Hematopoietic multipotent progenitor cell treated with erythropoietin and hydrocortisone succinate and interleukin-3 and kit ligand, for 15 days (in vitro differentiated cells): ENCODE measurements at regions not wholly inside any gene's neighbourhood (a gene's known extent, or its start where the extent isn't known, plus 50 kb on each side); places are given as distances from the start of the nearest gene placed in this dataset.

Experiments
- DNase-seq: peaks from one replicate; pipeline ENCODE4 v3.0.0-alpha.2; 2015; ENCODE audit warnings: low spot score

DNA sequence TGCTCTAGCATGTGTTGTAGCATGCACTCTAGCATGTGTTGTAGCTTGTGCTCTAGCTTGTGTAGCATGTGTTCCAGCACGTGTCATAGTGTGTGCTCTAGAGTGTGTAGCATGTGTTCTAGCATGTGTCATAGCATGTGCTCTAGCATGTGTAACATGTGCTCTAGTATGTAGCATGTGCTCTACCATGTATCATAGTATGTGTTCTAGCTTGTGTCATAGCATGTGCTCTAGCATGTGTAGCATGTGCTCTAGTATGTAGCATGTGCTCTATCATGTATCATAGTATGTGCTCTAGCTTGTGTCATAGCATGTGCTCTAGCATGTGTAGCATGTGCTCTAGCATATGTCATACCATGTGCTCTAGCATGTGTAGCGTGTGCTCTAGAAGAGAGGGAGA is 255.3 kb downstream of the ICE1 start:
- no peak for DNase-seq

GRCh38 chr5:5676218-5676617 is 253.7 kb downstream of the ICE1 start:
- DNase-seq: no peak

GRCh38 chr5:5675511-5675910 is 253.0 kb downstream of the ICE1 start:
- no peak for DNase-seq

GRCh38 chr5:5671823-5672222 is 249.3 kb downstream of the ICE1 start:
- DNase-seq: no peak

DNA sequence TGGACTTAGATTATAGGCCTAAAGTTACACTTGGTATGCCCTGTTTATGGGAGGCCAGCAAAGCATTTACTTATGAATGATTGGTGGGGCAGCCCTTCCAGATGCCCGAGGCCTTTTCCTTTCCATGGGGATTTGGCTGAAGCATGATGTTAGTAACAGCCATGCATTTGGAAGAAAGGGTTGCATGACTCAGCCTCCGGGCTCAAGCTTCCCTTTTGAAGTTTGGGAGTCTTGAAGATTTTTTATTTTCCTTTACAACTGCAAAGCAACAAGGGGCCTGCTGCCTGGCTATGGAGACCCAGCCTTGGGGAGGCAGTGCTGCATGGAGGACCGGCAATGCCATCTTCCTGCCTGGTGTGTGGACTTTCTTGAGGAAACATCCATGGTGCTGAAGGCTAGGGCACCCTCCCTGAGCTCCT is 244.7 kb downstream of the ICE1 start:
- no peak for DNase-seq

DNA sequence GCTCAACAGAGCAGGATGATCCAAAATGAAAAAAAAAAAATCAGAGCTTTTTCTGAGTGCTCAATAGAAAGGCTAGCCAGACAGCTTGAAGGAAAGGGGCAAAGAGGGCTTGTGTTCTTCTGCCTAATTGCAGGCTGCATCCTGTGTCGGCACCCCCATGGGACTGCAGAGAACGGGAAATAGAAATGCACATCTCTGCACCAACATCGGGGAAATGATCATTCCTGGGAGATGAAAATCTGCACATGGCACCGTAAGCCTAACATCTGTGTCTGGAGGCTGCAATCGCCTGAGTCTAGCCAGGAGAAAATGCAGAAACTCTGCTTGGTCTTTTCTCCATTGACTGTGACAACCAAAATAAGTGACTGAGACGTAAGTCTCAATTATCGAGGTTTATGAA is 243.9 kb downstream of the ICE1 start:
- no peak for DNase-seq

DNA sequence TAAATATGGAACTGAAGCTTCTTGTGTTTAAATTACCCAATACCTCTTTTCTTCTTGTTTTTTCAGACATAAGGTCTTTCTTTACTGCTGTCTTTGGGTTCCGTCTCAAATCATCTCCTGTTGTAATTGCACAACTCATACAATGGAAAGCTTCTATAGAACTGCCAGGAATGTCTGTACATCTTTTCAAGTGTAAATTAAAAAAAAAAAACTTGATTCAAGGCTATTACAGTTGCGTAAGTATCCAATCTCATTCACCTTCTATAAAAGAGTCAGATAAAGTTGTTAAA is 243.5 kb downstream of the ICE1 start:
- no peak for DNase-seq

DNA sequence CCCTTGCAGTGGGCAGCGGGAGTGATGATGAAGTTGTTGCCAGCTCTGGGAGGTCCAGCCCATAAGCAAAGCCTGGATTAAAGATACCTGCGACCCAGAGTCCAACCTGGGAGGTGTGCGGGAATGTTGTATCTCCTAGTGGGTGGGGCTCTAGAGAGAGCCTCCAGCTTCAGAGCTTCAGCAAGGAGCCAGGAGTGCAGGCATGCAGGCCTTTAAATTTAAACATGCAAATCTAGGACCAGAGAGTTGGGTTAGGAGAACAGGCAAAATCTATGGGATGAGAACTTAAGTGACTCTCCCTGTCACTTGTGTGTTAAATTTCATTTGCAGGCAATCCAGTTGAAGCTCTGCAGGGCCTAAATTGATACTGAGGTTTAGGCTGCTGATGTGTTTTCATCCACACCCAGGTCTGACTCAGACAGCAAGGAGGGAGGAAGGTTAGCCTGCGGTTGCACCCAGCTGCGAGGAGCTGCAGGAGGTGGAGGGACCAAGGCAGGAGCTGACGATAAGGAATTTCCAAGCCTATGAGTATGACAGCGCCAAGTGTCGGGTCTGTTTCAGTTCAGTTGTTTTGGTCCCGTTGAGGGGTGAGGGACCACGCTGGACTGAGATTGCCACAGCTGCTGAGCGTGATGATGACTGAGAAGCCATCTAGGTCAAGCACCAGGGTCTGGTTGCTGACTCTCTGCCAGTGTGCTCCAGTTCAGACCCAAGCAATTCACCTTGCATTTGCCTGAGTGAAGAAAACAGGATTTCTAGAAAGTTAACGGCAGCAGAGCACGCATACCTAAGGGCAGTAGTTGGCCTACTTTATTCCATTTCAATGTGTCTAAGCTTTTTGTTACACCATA is 243.0 kb downstream of the ICE1 start:
- DNase-seq: no peak

DNA sequence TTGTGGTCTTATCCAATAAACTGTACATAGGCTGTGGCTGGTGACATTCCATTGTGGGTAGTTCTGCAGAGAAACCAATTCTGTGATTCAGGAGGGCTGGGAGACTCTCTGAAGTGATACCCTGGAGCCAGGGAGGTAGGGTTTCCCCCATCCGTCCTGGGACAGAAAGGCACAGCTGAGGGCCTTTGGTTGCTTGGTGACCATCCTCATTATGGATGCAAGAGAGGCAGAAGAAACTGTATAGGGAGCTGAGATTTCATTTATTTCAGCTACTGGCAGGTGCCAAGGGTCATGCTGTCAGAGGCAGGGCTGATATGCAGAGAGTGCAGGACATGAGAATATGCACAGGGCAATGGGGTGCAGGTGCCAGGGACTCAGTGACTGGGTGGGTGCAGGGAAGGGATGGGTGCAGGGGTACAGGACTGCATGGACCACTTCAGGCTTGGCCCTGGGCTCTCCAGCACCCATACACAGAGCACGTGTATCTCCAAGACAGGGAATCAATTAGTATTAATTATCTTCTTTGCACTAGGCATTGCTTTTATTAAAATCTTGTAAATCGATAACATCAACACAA is 236.5 kb downstream of the ICE1 start:
- DNase-seq: no peak

- no peak for DNase-seq
Measured at GRCh38 chr5:5658226-5658625, 235.7 kb downstream of the ICE1 start.

- no peak for DNase-seq
Measured at GRCh38 chr5:5652181-5652580, 229.7 kb downstream of the ICE1 start.

- DNase-seq: no peak
Measured at GRCh38 chr5:5650949-5651348, 228.5 kb downstream of the ICE1 start.

DNA sequence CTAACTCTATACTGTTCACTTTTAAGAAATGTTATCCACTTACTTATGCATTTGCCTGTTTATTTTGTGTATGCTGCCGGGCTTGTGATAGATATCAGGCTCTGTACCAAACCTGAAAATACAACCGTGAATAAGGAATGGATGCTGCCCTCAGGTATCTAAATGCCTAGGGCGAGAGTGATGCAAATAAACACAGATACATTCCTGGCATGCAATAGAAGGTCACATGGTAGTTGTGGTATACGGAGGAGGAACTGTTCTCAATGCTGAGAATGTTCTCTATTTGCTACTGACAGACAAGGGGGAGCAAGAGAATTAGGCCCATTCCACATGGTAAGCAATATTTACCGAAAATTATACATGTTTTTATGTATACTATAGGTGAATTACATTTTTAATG is 227.8 kb downstream of the ICE1 start:
- no peak for DNase-seq

DNA sequence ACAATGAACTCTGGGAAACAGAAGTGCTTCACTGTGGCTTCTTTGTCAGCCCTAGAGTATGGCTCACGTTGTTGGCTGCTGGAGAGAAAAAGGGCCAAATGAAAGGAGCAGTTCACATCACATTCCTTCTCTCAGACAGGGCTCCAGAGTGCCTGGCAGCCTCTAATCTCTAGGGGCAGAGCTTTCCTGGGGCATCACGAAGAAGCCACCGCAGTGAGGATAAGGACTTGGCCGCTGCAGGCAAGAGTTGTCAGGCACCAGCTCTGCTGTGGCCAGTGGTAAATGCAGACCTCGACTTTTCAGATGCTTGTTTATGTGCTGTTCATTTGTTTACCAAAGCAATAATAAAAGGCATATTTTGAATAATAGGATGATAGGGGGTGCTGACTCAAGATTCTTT is 227.2 kb downstream of the ICE1 start:
- DNase-seq: no peak

DNA sequence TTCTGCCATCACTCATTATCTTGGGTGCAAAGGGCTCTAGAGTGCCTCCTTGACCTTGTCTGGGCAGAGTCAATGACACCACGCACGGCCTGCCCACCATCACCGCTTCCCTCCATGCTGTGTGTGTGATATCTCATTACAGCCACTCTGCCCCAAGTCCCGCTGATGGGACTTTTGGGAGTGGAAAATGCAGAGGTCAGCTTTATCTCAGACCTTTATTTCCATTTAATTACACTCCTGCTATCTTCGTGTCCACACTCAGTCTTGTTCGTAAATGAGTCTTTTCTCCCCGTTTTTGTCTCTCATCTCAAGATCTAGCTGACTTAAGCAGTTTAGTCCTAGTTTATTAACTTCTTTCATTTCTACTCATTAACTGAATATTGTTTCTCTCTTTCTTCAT is 226.2 kb downstream of the ICE1 start:
- DNase-seq: no peak

DNA sequence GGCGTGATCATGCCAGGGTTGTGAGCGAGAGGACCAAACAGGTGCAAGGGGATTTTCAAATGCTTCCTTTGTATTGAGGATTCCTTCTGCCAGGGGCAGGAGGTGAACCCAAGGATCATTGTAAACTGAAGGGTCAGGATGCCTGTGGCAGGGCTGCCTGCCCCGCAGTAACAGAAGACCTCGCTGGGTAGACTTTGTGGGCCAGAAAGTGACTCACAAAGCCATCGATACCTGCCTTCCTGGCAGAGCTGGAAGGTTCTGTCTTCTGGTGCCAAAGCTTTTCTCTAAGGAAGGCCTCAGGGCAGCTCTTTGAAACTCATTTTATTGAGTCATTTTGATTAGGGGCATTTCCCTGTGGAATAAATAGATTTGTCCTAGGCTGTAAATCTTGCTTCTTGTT is 223.4 kb downstream of the ICE1 start:
- no peak for DNase-seq

DNA sequence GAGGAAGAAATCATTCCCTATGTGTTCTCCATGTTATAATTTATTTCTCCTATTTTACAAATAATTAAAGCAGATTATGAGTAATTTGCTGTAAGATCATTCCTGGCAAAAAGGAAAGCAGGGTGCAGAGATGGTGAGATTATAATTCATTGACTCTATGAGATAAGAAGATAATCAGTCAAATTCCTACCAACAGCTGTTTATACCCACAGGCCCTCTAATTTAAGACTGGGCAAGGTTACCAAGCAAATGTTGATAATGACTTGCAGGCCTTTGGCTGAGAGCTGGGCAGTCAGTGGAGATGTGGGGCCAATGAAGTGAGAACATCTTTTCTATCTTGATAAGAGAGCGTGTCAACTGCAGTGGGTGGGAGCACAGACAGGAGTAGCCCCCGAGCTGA is 222.7 kb downstream of the ICE1 start:
- no peak for DNase-seq

- DNase-seq: no peak
Measured at GRCh38 chr5:5644249-5644648, 221.8 kb downstream of the ICE1 start.

- no peak for DNase-seq
Measured at GRCh38 chr5:5643481-5643880, 221.0 kb downstream of the ICE1 start.

- no peak for DNase-seq
Measured at GRCh38 chr5:5638211-5638610, 215.7 kb downstream of the ICE1 start.

DNA sequence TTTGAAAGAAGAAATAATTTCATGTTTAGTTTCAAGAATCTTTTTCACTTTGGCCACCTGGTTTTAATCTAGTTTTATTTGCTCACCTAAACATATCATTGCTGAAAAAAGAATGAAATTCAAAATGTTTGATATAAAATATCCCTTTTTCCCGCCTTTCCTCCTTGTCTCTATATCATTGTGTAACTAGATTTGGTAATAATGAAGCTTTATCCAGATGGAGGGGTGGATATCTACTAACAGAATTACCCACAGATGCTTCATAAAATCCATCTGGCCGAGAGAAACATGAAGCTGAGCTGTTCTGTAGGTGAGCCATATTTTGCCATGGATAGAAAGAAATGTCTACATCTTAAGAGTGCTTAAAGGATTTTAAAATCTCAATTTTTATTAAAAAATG is 214.7 kb downstream of the ICE1 start:
- no peak for DNase-seq

- DNase-seq: no peak
Measured at GRCh38 chr5:5634817-5635216, 212.3 kb downstream of the ICE1 start.

- no peak for DNase-seq
Measured at GRCh38 chr5:5633579-5633978, 211.1 kb downstream of the ICE1 start.

DNA sequence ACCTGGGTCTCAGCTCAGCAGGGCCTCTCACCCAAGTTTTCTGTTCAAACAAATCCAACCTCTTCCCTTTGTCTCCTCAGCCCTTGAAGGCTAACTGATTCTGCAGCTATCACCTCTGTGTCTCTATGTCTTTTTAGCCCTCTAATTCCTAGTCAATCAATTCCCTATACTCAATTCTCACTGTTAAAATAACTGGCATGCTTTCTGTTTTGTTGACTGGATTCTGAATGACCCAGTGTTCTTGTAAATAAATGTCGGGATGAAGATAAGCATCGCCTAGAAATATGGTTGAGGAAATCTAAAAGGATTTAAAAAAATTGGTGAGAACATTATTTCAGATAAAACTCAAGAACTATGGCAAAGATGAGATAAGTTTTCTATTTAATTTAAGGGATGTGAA is 210.2 kb downstream of the ICE1 start:
- no peak for DNase-seq
